B cell (primary cell): ENCODE measurements at regions not wholly inside any gene's neighbourhood (a gene's known extent, or its start where the extent isn't known, plus 50 kb on each side); places are given as distances from the start of the nearest gene placed in this dataset.

ENCODE experiments used
- ATAC-seq: fragments of 200-7000 bp; cut with Tn5 transposase; one replicate; pipeline ENCODE4 v1.10.0; 2021; ENCODE audit warnings: low read depth, mild to moderate bottlenecking, moderate number of reproducible peaks, moderate library complexity
- CTCF ChIA-PET: fragments of 350-600 bp; sonication (Branson Sonifier 250); formaldehyde crosslinking; loops from one replicate; lab custom pipeline; 2021; ENCODE audit warnings: antibody characterized with exemption, inconsistent platforms; lab: Charles Lee
- POLR2A ChIA-PET: fragments of 350-600 bp; sonication (Branson Sonifier 250); formaldehyde crosslinking; loops from one replicate; lab custom pipeline; 2021; ENCODE audit warnings: antibody characterized with exemption; lab: Charles Lee
- DNase-seq: peaks from one replicate; pipeline ENCODE4 v3.0.0; 2013
- H2AFZ ChIP-seq: 2 replicates; pipeline ENCODE4 v1.6.1; 2012; ENCODE audit warnings: mild to moderate bottlenecking, low read depth, low read length; ENCODE audit not compliant: insufficient read depth, poor library complexity, severe bottlenecking
- H3K27ac ChIP-seq, 2 donors: 1 replicate in 1 of 2; 2 replicates in 1 of 2; pipeline ENCODE4 v1.5.1; 2012 to 2013; ENCODE audit warnings: low read length in 2 of 2, mild to moderate bottlenecking in 2 of 2, moderate library complexity in 1 of 2
- H3K27me3 ChIP-seq, 4 experiments: fragments of 200-600 bp in 1 of 4; sonication (generic) in 1 of 4; replicated peaks in 1 of 4; 1 replicate in 2 of 4; 2 replicates in 2 of 4; pipeline versions ENCODE4 v1.6.1 to v1.7.0; 2013 to 2016; ENCODE audit warnings: low read length in 3 of 4, mild to moderate bottlenecking in 2 of 4, mixed read lengths in 1 of 4, moderate library complexity in 1 of 4; ENCODE audit not compliant: insufficient read depth in 4 of 4, control insufficient read depth in 3 of 4; ENCODE audit errors: control extremely low read depth in 1 of 4
- H3K36me3 ChIP-seq, 2 experiments: replicated peaks in 1 of 2; 1 replicate in 1 of 2; 2 replicates in 1 of 2; pipeline versions ENCODE4 v1.6.1 to v1.7.1; 2013; ENCODE audit warnings: low read length in 1 of 2; ENCODE audit not compliant: insufficient read depth in 2 of 2, control insufficient read depth in 1 of 2; ENCODE audit errors: control extremely low read depth in 1 of 2, extremely low read depth in 1 of 2
- H3K4me1 ChIP-seq, 2 donors: fragments of 200-600 bp in 1 of 2; sonication (generic) in 1 of 2; 1 replicate in 1 of 2; 2 replicates in 1 of 2; pipeline versions ENCODE4 v1.5.1 to v1.6.1; 2013 to 2017; ENCODE audit warnings: low read length in 2 of 2; ENCODE audit not compliant: control insufficient read depth in 2 of 2, insufficient read depth in 2 of 2
- H3K4me2 ChIP-seq: replicated peaks from 2 replicates; pipeline ENCODE3; 2012; ENCODE audit warnings: mild to moderate bottlenecking, low read depth, low read length; ENCODE audit not compliant: poor library complexity, severe bottlenecking
- H3K4me3 ChIP-seq, 5 experiments: fragments of 200-600 bp in 1 of 5; sonication (generic) in 1 of 5; 1 replicate in 3 of 5; 2 replicates in 2 of 5; pipeline versions ENCODE4 v1.5.1 to v1.7.0; 2011 to 2016; ENCODE audit warnings: low read length in 4 of 5, mild to moderate bottlenecking in 4 of 5, low read depth in 2 of 5, control low read depth in 1 of 5, moderate library complexity in 1 of 5; ENCODE audit not compliant: insufficient read depth in 1 of 5; ENCODE audit errors: control extremely low read depth in 1 of 5, extremely low read depth in 1 of 5
- H3K79me2 ChIP-seq: fragments of 200-600 bp; sonication (generic); one replicate; pipeline ENCODE4 v1.6.0; 2016; ENCODE audit warnings: low read length; ENCODE audit not compliant: control insufficient read depth, insufficient read depth
- H3K9ac ChIP-seq: fragments of 200-600 bp; sonication (generic); 2 replicates; pipeline ENCODE4 v1.6.1; 2017; ENCODE audit warnings: mild to moderate bottlenecking, low read length, moderate library complexity
- H3K9me3 ChIP-seq, 3 donors: one replicate each; pipeline versions ENCODE4 v1.6.1 to v1.7.1; 2013; ENCODE audit warnings: low read length in 2 of 3; ENCODE audit not compliant: control insufficient read depth in 2 of 3, insufficient read depth in 1 of 3; ENCODE audit errors: control extremely low read depth in 1 of 3
- H4K20me1 ChIP-seq: 2 replicates; pipeline ENCODE4 v1.6.0; 2012; ENCODE audit warnings: mild to moderate bottlenecking, low read length; ENCODE audit not compliant: insufficient read depth, control insufficient read depth, poor library complexity, severe bottlenecking
- H3K27ac Mint-ChIP-seq: one replicate; pipeline ENCODE4 v1.8.0; 2021; ENCODE audit warnings: mixed read lengths
- H3K27me3 Mint-ChIP-seq: one replicate; pipeline ENCODE4 v1.8.0; 2021; ENCODE audit warnings: mixed read lengths
- H3K4me1 Mint-ChIP-seq: one replicate; pipeline ENCODE4 v1.8.0; 2021; ENCODE audit warnings: mixed read lengths
- H3K4me3 Mint-ChIP-seq: one replicate; pipeline ENCODE4 v1.8.0; 2021; ENCODE audit warnings: mixed read lengths
- H3K9me3 Mint-ChIP-seq: one replicate; pipeline ENCODE4 v1.8.0; 2022; ENCODE audit warnings: mixed read lengths; ENCODE audit not compliant: insufficient read depth
- CTCF ChIP-seq: fragments of 200-600 bp; IDR thresholded peaks from one replicate; pipeline ENCODE4 v1.8.0; 2022; ENCODE audit warnings: antibody characterized with exemption, mild to moderate bottlenecking
- EZH2 ChIP-seq: IDR thresholded peaks from 2 replicates; pipeline ENCODE4 v1.6.1; 2012; ENCODE audit warnings: borderline replicate concordance, low read depth, mild to moderate bottlenecking, moderate library complexity, low read length; ENCODE audit not compliant: insufficient read depth, poor library complexity, severe bottlenecking
- WGBS: methylation state at CpG from one replicate; pipeline ENCODE4 v1.1.5; 2013; ENCODE audit warnings: missing lambda C conversion rate; ENCODE audit not compliant: insufficient coverage; 5-methylcytosine and 5-hydroxymethylcytosine counted together
- intact Hi-C: fragments of 100-400 bp; cut with micrococcal nuclease; formaldehyde crosslinking; loops from one replicate; pipeline ENCODE4 v1.10.0; 2022

DNA sequence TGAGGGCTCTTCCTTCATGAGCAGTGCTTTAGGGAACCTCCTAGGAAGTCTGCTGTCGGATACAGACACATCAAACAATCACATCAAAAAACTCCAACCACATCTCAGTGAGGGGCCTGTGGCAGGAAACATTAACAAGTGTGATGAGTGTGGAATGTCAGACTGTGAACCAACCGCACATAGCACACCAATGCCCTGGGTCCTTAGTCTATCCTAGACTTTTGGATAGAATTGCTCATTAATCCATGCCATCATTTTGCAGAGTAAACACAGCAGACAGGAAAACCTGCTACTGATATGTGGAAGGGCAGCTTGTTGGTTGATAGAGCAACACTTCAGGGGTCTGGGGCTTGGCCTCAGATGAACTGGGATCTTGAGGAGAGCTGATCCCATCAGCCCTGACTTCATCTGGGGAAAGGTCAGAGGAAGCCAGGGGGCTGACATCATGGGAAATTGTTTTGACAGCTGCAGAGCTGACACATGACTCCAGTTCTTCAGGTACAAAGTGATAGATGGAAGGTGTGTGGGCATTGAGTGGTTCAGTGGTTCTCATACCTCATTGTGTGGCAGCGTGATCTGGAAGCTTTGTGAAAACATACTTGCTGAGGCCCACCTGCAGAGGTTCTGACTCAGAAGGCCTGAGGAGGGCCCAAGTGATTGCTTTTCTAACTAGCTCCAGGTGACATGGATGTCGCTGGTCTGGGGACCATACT is 193.3 kb downstream of the DIRAS2 start:
- peaks cover 0 to 5% (median 0%) of the 10 kb centered on the region in 4 experiments for H3K27me3 ChIP-seq

More for the DNA sequence above, 193.3 kb downstream of the DIRAS2 start:
- intact Hi-C loops = no loop called here
- ATAC-seq (no peak), DNase-seq (no peak)
- Histone ChIP-seq H3K36me3 (no peaks in the 10 kb centered on the region), H3K9me3 (peaks cover 0 to 5% (median 0%) of the 10 kb centered on the region in 3 donors), H3K4me3 (no peak overlapping the region), H3K27ac (no peak overlapping the region), H2AFZ (no peak overlapping the region), H3K9ac (no peak overlapping the region), H3K4me2 (no peak overlapping the region), H4K20me1 (no peaks in the 10 kb centered on the region), H3K4me1 (no peaks in the 10 kb centered on the region), H3K79me2 (no peaks in the 10 kb centered on the region)
- ChIA-PET CTCF (no interaction called here), POLR2A (no interaction called here)
- no peak overlapping the region for H3K27ac Mint-ChIP-seq
- no peak overlapping the region for H3K4me3 Mint-ChIP-seq
- H3K27me3 Mint-ChIP-seq = peaks cover 17% of the 10 kb centered on the region
- H3K4me1 Mint-ChIP-seq = no peaks in the 10 kb centered on the region
- WGBS = 50% methylated on average over 2 of the region's 4 CpGs
- H3K9me3 Mint-ChIP-seq = no peaks in the 10 kb centered on the region
- TF ChIP-seq CTCF (no peak), EZH2 (no peak)
